Astrocyte (in vitro differentiated cells and primary cell): ENCODE measurements at regions not wholly inside any gene's neighbourhood (a gene's known extent, or its start where the extent isn't known, plus 50 kb on each side); places are given as distances from the start of the nearest gene placed in this dataset.

Experiments
- EZH2 ChIP-seq: IDR thresholded peaks from 2 replicates; pipeline ENCODE4 v1.6.1; 2012; ENCODE audit warnings: mild to moderate bottlenecking, low read length, inconsistent platforms; ENCODE audit not compliant: insufficient read depth
- TF ChIP-seq, protein P1 (sequence below): IDR thresholded peaks from 2 replicates; pipeline ENCODE4 v1.5.1; 2011; ENCODE audit warnings: low read depth, mild to moderate bottlenecking, inconsistent platforms, low read length, moderate library complexity; ENCODE audit not compliant: insufficient read depth

DNA sequence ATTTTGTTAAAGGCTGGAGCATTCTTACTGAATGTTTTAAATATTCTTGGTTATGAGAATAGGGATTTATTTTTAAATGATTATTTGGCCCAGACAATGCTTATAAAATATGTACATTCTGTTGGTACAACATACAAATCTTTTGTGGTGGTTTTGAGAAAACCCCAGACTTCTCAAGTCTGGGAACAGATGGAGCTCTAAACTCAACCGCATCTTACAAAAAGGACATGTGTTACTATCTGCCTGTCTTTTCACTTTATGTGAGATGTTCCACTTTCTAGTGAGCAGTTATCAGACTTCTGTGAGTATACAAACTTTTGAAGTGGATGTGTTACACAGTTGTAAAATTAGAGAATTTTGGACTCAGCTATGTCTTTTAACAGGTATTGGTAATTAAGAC, 135.5 kb upstream of the RBMS3 start:
- TF ChIP-seq, protein P1, sequence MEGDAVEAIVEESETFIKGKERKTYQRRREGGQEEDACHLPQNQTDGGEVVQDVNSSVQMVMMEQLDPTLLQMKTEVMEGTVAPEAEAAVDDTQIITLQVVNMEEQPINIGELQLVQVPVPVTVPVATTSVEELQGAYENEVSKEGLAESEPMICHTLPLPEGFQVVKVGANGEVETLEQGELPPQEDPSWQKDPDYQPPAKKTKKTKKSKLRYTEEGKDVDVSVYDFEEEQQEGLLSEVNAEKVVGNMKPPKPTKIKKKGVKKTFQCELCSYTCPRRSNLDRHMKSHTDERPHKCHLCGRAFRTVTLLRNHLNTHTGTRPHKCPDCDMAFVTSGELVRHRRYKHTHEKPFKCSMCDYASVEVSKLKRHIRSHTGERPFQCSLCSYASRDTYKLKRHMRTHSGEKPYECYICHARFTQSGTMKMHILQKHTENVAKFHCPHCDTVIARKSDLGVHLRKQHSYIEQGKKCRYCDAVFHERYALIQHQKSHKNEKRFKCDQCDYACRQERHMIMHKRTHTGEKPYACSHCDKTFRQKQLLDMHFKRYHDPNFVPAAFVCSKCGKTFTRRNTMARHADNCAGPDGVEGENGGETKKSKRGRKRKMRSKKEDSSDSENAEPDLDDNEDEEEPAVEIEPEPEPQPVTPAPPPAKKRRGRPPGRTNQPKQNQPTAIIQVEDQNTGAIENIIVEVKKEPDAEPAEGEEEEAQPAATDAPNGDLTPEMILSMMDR, result no peak
- no peak for TF ChIP-seq EZH2
